Common myeloid progenitor, CD34-positive (primary cell): ENCODE measurements at regions not wholly inside any gene's neighbourhood (a gene's known extent, or its start where the extent isn't known, plus 50 kb on each side); places are given as distances from the start of the nearest gene placed in this dataset.
"Not testable (repeated sequence)": the region's sequence is repeated elsewhere in the genome, so short reads cannot be mapped to it uniquely, and the experiment has no call there.

Source experiments
- CTCF ChIA-PET: fragments of 350-600 bp; sonication (Branson Sonifier 250); formaldehyde crosslinking; loops from one replicate; lab custom pipeline; 2021; ENCODE audit warnings: antibody characterized with exemption; lab: Charles Lee
- POLR2A ChIA-PET: fragments of 350-600 bp; sonication (Branson Sonifier 250); formaldehyde crosslinking; loops from one replicate; lab custom pipeline; 2021; ENCODE audit warnings: antibody characterized with exemption; lab: Charles Lee
- DNase-seq, 3 donors: peaks; one replicate each; pipeline versions ENCODE4 v3.0.0 to v3.0.0-alpha.2; 2013
- H3K27ac ChIP-seq, 2 experiments: 1 replicate in 1 of 2; 2 replicates in 1 of 2; pipeline ENCODE4 v1.7.0; 2013; ENCODE audit warnings: inconsistent platforms in 2 of 2, low read length in 2 of 2, mild to moderate bottlenecking in 2 of 2, low read depth in 1 of 2, moderate library complexity in 1 of 2; ENCODE audit not compliant: severe bottlenecking in 2 of 2, insufficient read depth in 1 of 2, poor library complexity in 1 of 2
- H3K27me3 ChIP-seq, 5 experiments: replicated peaks in 2 of 5; 1 replicate in 3 of 5; 2 replicates in 2 of 5; pipeline versions ENCODE4 v1.6.1 to v1.7.0; 2013; ENCODE audit warnings: low read length in 4 of 5, mild to moderate bottlenecking in 2 of 5, moderate library complexity in 2 of 5, inconsistent platforms in 1 of 5; ENCODE audit not compliant: insufficient read depth in 5 of 5, control insufficient read depth in 4 of 5
- H3K36me3 ChIP-seq, 4 experiments: 1 replicate in 2 of 4; 2 replicates in 2 of 4; pipeline versions ENCODE4 v1.6.1 to v1.7.0; 2013; ENCODE audit warnings: low read length in 3 of 4, control low read depth in 1 of 4, mild to moderate bottlenecking in 1 of 4; ENCODE audit not compliant: control insufficient read depth in 4 of 4, insufficient read depth in 4 of 4
- H3K4me1 ChIP-seq, 4 experiments: 1 replicate in 3 of 4; 2 replicates in 1 of 4; pipeline versions ENCODE4 v1.6.1 to v1.7.1; 2013; ENCODE audit warnings: low read length in 3 of 4, mild to moderate bottlenecking in 3 of 4, control low read depth in 1 of 4, inconsistent platforms in 1 of 4, moderate library complexity in 1 of 4; ENCODE audit not compliant: control insufficient read depth in 4 of 4, insufficient read depth in 4 of 4; ENCODE audit errors: control extremely low read depth in 1 of 4
- H3K4me3 ChIP-seq, 7 experiments: 1 replicate in 4 of 7; 2 replicates in 3 of 7; pipeline versions ENCODE4 v1.5.1 to v1.7.0; 2013; ENCODE audit warnings: mild to moderate bottlenecking in 7 of 7, low read length in 6 of 7, moderate library complexity in 6 of 7, inconsistent platforms in 2 of 7, low read depth in 2 of 7, control low read depth in 1 of 7; ENCODE audit not compliant: insufficient read depth in 4 of 7, control insufficient read depth in 1 of 7; ENCODE audit errors: extremely low read depth in 1 of 7
- H3K9me3 ChIP-seq, 5 experiments: 1 replicate in 4 of 5; 2 replicates in 1 of 5; pipeline versions ENCODE4 v1.6.1 to v1.7.1; 2013; ENCODE audit warnings: low read length in 4 of 5, mild to moderate bottlenecking in 2 of 5, inconsistent platforms in 1 of 5, low read depth in 1 of 5, moderate library complexity in 1 of 5; ENCODE audit not compliant: control insufficient read depth in 4 of 5, insufficient read depth in 2 of 5; ENCODE audit errors: control extremely low read depth in 1 of 5
- WGBS: methylation state at CpG from one replicate; pipeline ENCODE4 v1.1.5; 2013; ENCODE audit not compliant: insufficient coverage; 5-methylcytosine and 5-hydroxymethylcytosine counted together

GRCh38 chr4:153880983-153881382, 92.1 kb upstream of the SFRP2 start:
- CTCF ChIA-PET: no interaction called here
- no peak for DNase-seq
- Histone ChIP-seq H3K4me1 (no peaks in the 10 kb centered on the region), H3K27ac (no peak overlapping the region), H3K36me3 (no peaks in the 10 kb centered on the region), H3K9me3 (peaks cover 0 to 10% (median 6%) of the 10 kb centered on the region in 5 experiments), H3K27me3 (no peaks in the 10 kb centered on the region), H3K4me3 (no peak overlapping the region)
- 92% methylated on average over 2 of the region's 2 CpGs for WGBS
- POLR2A ChIA-PET: no interaction called here

GRCh38 chr4:153877898-153878297, 89.0 kb upstream of the SFRP2 start:
- Histone ChIP-seq H3K4me3 (no peak overlapping the region), H3K27ac (no peak overlapping the region), H3K9me3 (peaks cover 0 to 10% (median 6%) of the 10 kb centered on the region in 5 experiments), H3K4me1 (no peaks in the 10 kb centered on the region), H3K36me3 (no peaks in the 10 kb centered on the region), H3K27me3 (no peaks in the 10 kb centered on the region)
- ChIA-PET CTCF (no interaction called here), POLR2A (no interaction called here)
- no peak for DNase-seq

- Histone ChIP-seq H3K36me3 (no peaks in the 10 kb centered on the region), H3K4me1 (no peaks in the 10 kb centered on the region), H3K27ac (no peak overlapping the region), H3K4me3 (no peak overlapping the region), H3K27me3 (no peaks in the 10 kb centered on the region), H3K9me3 (no peaks in the 10 kb centered on the region)
- CTCF ChIA-PET: no interaction called here
- no peak for DNase-seq
- 100% methylated on average over 1 of the region's 1 CpG for WGBS
- POLR2A ChIA-PET: no interaction called here
Observed at GRCh38 chr4:153873741-153874140, 84.9 kb upstream of the SFRP2 start.

GRCh38 chr4:153866766-153867165, 77.9 kb upstream of the SFRP2 start:
- POLR2A ChIA-PET, H3K36me3 ChIP-seq, H3K4me1 ChIP-seq, CTCF ChIA-PET, H3K27me3 ChIP-seq, DNase-seq, H3K4me3 ChIP-seq, H3K27ac ChIP-seq: not testable (repeated sequence)
- WGBS: 100% methylated on average over 1 of the region's 1 CpG
- peaks cover 1 to 29% (median 7%) of the 10 kb centered on the region in 5 experiments for H3K9me3 ChIP-seq

- Histone ChIP-seq H3K4me3 (no peak overlapping the region), H3K36me3 (no peaks in the 10 kb centered on the region), H3K4me1 (no peaks in the 10 kb centered on the region), H3K27ac (no peak overlapping the region), H3K9me3 (peaks cover 0 to 2% (median 0%) of the 10 kb centered on the region in 5 experiments), H3K27me3 (no peaks in the 10 kb centered on the region)
- DNase-seq: no peak
- no CpG with 5 or more reads among the region's 1 CpG for WGBS
- POLR2A ChIA-PET: no interaction called here
- CTCF ChIA-PET: no interaction called here
Observed at GRCh38 chr4:153852501-153852900, 63.6 kb upstream of the SFRP2 start.

GRCh38 chr4:153850533-153851280, 61.8 kb upstream of the SFRP2 start:
- Histone ChIP-seq H3K4me3 (no peak overlapping the region), H3K36me3 (no peaks in the 10 kb centered on the region), H3K4me1 (no peaks in the 10 kb centered on the region), H3K9me3 (peaks cover 0 to 2% (median 0%) of the 10 kb centered on the region in 5 experiments), H3K27ac (no peak overlapping the region), H3K27me3 (no peaks in the 10 kb centered on the region)
- POLR2A ChIA-PET: no interaction called here
- CTCF ChIA-PET: no interaction called here
- no peak for DNase-seq
- 60% methylated on average over 2 of the region's 2 CpGs for WGBS

GRCh38 chr4:153844144-153844543, 55.3 kb upstream of the SFRP2 start:
- H3K4me1 ChIP-seq: no peaks in the 10 kb centered on the region
- no peak overlapping the region for H3K4me3 ChIP-seq
- ChIA-PET POLR2A (no interaction called here), CTCF (interaction anchor here (0.6 kb wide), 1 partner anchor 95 kb away, joined by 3 read pairs; no protein-coding TSS in a partner anchor)
- H3K27ac ChIP-seq: no peak overlapping the region
- peaks cover 0 to 3% (median 0%) of the 10 kb centered on the region in 5 experiments for H3K27me3 ChIP-seq
- no peaks in the 10 kb centered on the region for H3K36me3 ChIP-seq
- 67% methylated on average over 3 of the region's 3 CpGs for whole genome bisulfite sequencing
- DNase-seq: no peak
- peaks cover 0 to 3% (median 0%) of the 10 kb centered on the region in 5 experiments for H3K9me3 ChIP-seq
